Cardiac fibroblast (primary cell): ENCODE measurements at regions not wholly inside any gene's neighbourhood (a gene's known extent, or its start where the extent isn't known, plus 50 kb on each side); places are given as distances from the start of the nearest gene placed in this dataset.

Experiments
- DNase-seq, 2 donors: peaks; one replicate each; pipeline versions ENCODE4 v3.0.0 to v3.0.0-alpha.2; 2010; ENCODE audit warnings: low read depth in 2 of 2
- H3K4me3 ChIP-seq, 2 donors: replicated peaks in 1 of 2; 1 replicate in 1 of 2; 2 replicates in 1 of 2; pipeline ENCODE4 v1.5.1; 2011; ENCODE audit warnings: low read depth in 2 of 2, low read length in 2 of 2, mild to moderate bottlenecking in 2 of 2, moderate library complexity in 1 of 2
- CTCF ChIP-seq: IDR thresholded peaks from one replicate; pipeline ENCODE4 v1.5.1; 2011; ENCODE audit warnings: low read depth, mild to moderate bottlenecking, low read length, inconsistent platforms

- TF ChIP-seq CTCF = no peak
- no peak overlapping the region for H3K4me3 ChIP-seq
- DNase-seq = no peak
Observed at GRCh38 chr10:110437761-110438341, 59.9 kb upstream of the DUSP5 start.

GRCh38 chr10:110442746-110443145 lies 55.0 kb upstream of the DUSP5 start:
- no peak for DNase-seq
- TF ChIP-seq CTCF = no peak
- no peak overlapping the region for H3K4me3 ChIP-seq

- H3K4me3 ChIP-seq = no peak overlapping the region
- DNase-seq = no peak
- no peak for TF ChIP-seq CTCF
Observed at GRCh38 chr10:110443239-110444003, 54.3 kb upstream of the DUSP5 start.

GRCh38 chr10:110444004-110444337 lies 53.7 kb upstream of the DUSP5 start:
- no peak for DNase-seq
- no peak overlapping the region for H3K4me3 ChIP-seq
- no peak for TF ChIP-seq CTCF

GRCh38 chr10:110445871-110446270 lies 51.8 kb upstream of the DUSP5 start:
- H3K4me3 ChIP-seq = no peak overlapping the region
- TF ChIP-seq CTCF = no peak
- DNase-seq = no peak

- no peak for TF ChIP-seq CTCF
- DNase-seq = no peak
- no peak overlapping the region for H3K4me3 ChIP-seq
Observed at GRCh38 chr10:110446277-110446676, 51.4 kb upstream of the DUSP5 start.
